ENCODE measurements at regions not wholly inside any gene's neighbourhood (a gene's known extent, or its start where the extent isn't known, plus 50 kb on each side); places are given as distances from the start of the nearest gene placed in this dataset.
"Not testable (repeated sequence)": the region's sequence is repeated elsewhere in the genome, so short reads cannot be mapped to it uniquely, and the experiment has no call there.

GRCh38 chr11:92554688-92555087 is 330.1 kb downstream of the FAT3 start:
- DNase-seq, result no peak
- in situ Hi-C loops (cut with MboI; ENCODE audit: low pct_unique_long_range_greater_than_20kb, low sequenced_read_pairs), result no loop called here

- in situ Hi-C loops (cut with MboI; ENCODE audit: low pct_unique_long_range_greater_than_20kb, low sequenced_read_pairs), result no loop called here
- no peak for DNase-seq
Measured at GRCh38 chr11:92556431-92556830, 331.8 kb downstream of the FAT3 start.

DNA sequence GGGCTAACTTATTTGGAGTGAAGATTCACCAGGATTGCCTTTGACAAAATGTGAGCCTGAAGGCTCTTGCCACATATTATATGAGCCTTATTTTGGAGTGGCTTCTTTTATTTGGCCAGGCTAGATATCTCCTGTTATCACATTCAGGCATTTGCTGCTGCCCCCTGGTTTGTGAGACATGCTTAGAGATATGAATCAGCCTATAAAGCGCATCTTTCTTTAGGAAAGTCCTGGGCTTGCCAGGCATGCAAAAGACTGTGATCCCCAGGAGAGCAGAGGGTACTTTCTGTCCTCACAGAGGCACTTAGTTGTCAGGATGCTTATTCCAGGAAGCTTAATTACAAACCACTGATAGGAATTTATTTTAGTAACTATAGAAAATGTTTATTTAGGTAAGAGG is 333.3 kb downstream of the FAT3 start:
- DNase-seq, result no peak

DNA sequence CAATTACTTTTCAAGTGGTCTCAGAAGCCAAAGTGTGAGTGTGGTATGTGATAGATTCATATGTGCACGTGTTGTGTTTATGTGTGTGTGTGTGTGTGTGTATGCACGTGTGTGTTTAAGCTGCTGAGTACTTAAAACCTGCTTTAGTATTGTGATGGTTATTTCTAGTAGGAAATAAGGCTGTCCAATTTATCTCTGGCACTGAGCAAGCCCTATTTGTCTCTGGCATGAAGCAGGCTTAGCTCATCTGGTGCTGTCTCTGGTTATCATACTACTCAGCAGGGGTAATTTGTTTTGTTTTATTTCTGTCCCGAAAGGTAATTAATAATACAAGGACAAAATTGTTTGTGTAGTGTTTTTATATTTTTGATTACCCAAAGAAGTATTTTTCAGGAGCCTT is 333.7 kb downstream of the FAT3 start:
- in situ Hi-C loops (cut with MboI; ENCODE audit: low pct_unique_long_range_greater_than_20kb, low sequenced_read_pairs), result no loop called here
- DNase-seq, result no peak

More for the DNA sequence above, 333.3 kb downstream of the FAT3 start:
- in situ Hi-C loops (cut with MboI; ENCODE audit: low pct_unique_long_range_greater_than_20kb, low sequenced_read_pairs), result no loop called here

GRCh38 chr11:92569726-92570125 is 345.1 kb downstream of the FAT3 start:
- in situ Hi-C loops (cut with MboI; ENCODE audit: low pct_unique_long_range_greater_than_20kb, low sequenced_read_pairs), result no loop called here
- DNase-seq, result no peak

GRCh38 chr11:92572559-92572958 is 347.9 kb downstream of the FAT3 start:
- in situ Hi-C loops (cut with MboI; ENCODE audit: low pct_unique_long_range_greater_than_20kb, low sequenced_read_pairs), result no loop called here
- DNase-seq, result no peak

DNA sequence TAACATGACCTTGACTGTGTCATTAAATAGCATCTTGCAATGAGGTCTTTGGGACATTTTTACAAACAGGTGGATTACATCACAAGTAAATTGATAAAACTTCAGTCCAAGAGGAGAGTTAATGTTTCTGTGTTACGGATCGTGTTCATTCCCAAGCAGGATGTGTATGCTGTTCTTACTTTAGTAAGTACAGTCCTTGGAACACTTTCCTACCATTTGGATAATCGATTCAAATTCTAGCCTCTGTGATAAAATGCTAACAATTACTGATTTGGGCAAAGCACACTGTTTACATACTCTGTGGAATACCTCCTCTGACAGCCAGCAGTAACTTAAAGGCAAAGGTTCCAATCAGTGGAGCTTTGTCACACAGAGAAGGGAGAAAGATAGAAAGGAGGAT is 351.7 kb downstream of the FAT3 start:
- no peak for DNase-seq
- in situ Hi-C loops (cut with MboI; ENCODE audit: low pct_unique_long_range_greater_than_20kb, low sequenced_read_pairs), result no loop called here

DNA sequence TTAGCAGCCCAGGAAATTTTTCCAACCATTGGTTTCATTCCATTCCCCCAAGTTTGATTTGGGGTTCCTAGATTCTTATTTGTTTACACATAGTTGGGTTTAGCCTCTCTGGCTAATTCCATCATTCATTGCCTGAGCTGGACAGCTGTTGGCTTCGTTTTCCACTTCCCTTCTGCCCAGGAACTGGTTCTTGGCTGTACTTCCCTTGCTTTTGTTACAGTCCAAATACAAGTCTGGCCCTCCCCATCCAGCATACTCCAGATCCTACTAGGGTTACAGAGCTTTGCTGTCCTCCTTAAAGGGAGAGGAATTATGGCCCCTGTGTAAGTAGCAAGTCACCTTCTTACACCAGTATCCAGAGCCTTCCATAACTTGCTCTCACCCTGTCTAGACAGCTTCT is 356.3 kb downstream of the FAT3 start:
- in situ Hi-C loops (cut with MboI; ENCODE audit: low pct_unique_long_range_greater_than_20kb, low sequenced_read_pairs), result no loop called here
- DNase-seq, result no peak

GRCh38 chr11:92588393-92588792 is 363.8 kb downstream of the FAT3 start:
- in situ Hi-C loops (cut with MboI; ENCODE audit: low pct_unique_long_range_greater_than_20kb, low sequenced_read_pairs), result no loop called here
- no peak for DNase-seq

- DNase-seq, result no peak
- in situ Hi-C loops (cut with MboI; ENCODE audit: low pct_unique_long_range_greater_than_20kb, low sequenced_read_pairs), result no loop called here
Measured at GRCh38 chr11:92589512-92589911, 364.9 kb downstream of the FAT3 start.

GRCh38 chr11:92591521-92591920 is 366.9 kb downstream of the FAT3 start:
- DNase-seq, result no peak
- in situ Hi-C loops (cut with MboI; ENCODE audit: low pct_unique_long_range_greater_than_20kb, low sequenced_read_pairs), result no loop called here

DNA sequence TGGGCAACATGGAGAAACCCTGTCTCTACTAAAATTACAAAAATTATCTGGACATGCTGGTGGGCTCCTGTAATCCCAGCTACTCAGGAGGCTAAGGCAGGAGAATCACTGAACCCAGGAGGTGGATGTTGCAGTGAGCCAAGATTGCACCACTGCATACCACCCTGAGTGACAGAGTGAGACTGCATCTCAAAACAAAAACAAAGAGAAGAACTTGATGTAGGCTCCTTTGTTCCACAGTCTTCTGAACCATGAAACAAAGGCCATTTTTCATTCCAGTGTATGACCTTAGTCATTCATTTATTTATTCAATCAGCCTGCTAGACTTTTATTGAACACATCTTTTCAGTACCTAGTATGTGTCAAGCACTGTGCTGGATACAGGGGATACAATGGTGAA is 369.6 kb downstream of the FAT3 start:
- in situ Hi-C loops (cut with MboI; ENCODE audit: low pct_unique_long_range_greater_than_20kb, low sequenced_read_pairs), result no loop called here
- no peak for DNase-seq

DNA sequence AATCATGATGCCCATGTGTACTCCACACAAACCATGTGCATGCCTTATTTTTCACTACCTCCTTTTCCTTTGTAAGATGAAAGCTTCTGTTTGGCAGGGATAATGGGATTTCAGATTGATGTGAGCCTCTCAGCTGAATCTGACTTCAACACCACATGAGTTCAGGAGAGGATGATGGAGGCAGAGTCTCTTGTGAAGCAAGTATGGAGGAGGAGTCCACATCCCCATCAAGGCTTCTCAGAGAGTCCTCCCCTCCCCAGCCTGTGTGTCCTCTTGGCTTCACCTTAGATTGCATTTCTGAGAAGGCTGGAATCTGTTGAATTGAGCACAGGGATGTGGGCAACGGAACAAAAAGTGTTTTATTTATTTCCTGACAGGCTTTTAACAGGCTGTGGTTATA is 370.4 kb downstream of the FAT3 start:
- in situ Hi-C loops (cut with MboI; ENCODE audit: low pct_unique_long_range_greater_than_20kb, low sequenced_read_pairs), result no loop called here
- DNase-seq, result no peak

- in situ Hi-C loops (cut with MboI; ENCODE audit: low pct_unique_long_range_greater_than_20kb, low sequenced_read_pairs), result no loop called here
- no peak for DNase-seq
Measured at GRCh38 chr11:92596596-92597317, 372.1 kb downstream of the FAT3 start.

DNA sequence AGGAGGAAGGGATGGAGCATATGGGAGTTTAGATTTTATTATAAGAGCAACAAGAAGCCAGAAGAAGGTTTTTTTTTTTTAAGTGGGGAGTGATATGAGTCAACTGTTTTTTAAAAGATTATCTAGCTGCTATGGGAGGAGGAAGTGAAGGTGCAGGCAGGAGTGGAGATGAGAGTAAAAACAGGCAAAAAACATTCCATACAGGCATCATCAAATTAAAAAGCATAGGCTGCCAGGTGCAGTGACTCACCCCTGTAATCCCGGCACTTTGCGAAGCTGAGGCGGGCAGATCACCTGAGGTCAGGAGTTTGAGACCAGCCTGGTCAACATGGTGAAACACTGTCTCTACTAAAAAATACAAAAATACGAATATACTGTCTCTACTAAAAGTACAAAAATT is 368.4 kb upstream of the MTNR1B start:
- in situ Hi-C loops (cut with MboI; ENCODE audit: low pct_unique_long_range_greater_than_20kb, low sequenced_read_pairs), result no loop called here
- DNase-seq, result no peak

DNA sequence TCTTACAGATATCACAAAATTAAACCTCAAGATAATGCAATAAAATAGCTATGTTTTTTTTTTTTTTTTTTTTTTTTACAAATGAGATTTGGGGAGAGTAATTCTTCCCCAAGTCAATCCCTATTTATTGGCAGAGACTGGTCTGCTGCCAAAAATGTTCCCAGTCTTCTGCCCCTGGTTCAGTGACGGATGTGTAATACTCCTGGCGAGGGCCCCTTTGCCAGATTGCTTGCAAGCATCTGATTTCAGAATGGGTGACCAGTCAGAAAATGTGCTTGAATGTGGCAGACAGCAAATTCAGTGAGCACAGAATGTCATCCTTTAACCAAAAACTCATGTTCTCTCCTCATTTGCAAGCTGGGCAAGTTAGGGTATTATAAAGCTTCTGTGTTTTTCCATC is 363.8 kb upstream of the MTNR1B start:
- no peak for DNase-seq
- in situ Hi-C loops (cut with MboI; ENCODE audit: low pct_unique_long_range_greater_than_20kb, low sequenced_read_pairs), result no loop called here

GRCh38 chr11:92607969-92608722 is 361.3 kb upstream of the MTNR1B start:
- in situ Hi-C loops (cut with MboI; ENCODE audit: low pct_unique_long_range_greater_than_20kb, low sequenced_read_pairs), result no loop called here
- no peak for DNase-seq

GRCh38 chr11:92611157-92611556 is 358.3 kb upstream of the MTNR1B start:
- in situ Hi-C loops (cut with MboI; ENCODE audit: low pct_unique_long_range_greater_than_20kb, low sequenced_read_pairs), result no loop called here

DNA sequence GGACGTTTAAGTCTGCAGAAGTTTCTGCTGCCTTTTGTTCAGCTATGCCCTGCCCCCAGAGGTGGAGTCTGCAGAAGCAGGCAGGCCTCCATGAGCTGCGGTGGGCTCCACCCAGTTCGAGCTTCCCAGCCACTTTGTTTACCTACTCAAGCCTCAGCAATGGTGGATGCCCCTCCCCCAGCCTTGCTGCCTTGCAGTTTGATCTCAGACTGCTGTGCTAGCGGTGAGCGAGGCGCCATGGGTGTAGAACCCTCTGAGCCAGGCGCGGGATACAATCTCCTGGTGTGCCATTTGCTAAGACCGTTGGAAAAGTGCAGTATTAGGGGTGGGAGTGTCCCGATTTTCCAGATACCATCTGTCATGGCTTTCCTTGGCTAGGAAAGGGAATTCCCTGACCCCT is 351.4 kb upstream of the MTNR1B start:
- in situ Hi-C loops (cut with MboI; ENCODE audit: low pct_unique_long_range_greater_than_20kb, low sequenced_read_pairs); DNase-seq: not testable (repeated sequence)

More at GRCh38 chr11:92611157-92611556, 358.3 kb upstream of the MTNR1B start:
- no peak for DNase-seq

DNA sequence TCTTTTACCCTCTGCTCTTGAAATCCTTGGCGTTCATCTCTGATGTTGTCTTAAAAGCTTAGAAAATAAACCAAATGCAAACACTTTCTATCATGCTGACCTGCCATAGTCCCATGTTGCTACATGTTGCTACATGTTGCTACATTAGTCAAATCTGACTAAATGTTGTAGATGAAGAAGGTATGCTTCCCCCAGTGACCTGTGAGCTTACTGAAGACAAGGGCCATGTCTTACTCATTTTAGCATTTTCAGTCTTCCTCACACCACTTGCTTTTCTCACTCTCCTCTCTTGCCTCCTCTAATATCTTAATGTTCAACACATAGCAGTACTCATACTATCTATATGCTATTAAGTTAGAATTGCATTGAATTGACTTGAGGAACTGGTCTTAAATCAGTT is 346.4 kb upstream of the MTNR1B start:
- in situ Hi-C loops (cut with MboI; ENCODE audit: low pct_unique_long_range_greater_than_20kb, low sequenced_read_pairs), result no loop called here
- no peak for DNase-seq

DNA sequence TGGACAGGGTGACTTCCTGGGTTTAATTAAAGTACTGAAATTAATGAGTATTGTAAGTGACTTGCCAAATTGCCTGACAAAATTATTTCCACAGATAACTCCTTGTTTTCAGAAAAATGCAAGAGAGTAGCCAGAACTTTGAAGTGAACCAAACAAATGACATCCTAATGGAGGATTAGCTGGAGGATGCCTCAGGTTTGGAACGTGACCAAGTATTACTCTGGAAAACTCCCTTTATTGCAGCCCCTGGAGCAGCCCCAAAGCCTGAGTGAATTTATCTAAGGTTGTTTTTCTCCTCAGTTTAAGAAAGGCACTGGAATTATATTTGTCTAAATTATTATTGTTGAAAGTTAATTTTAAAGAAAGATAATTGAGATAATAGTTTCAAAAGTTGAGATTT is 343.6 kb upstream of the MTNR1B start:
- DNase-seq, result no peak
- in situ Hi-C loops (cut with MboI; ENCODE audit: low pct_unique_long_range_greater_than_20kb, low sequenced_read_pairs), result no loop called here

Data from KBM-7 (cell line).